HG03103 (cell line): ENCODE measurements at regions not wholly inside any gene's neighbourhood (a gene's known extent, or its start where the extent isn't known, plus 50 kb on each side); places are given as distances from the start of the nearest gene placed in this dataset.

Experiments used
- ATAC-seq: cut with Tn5 transposase; IDR thresholded peaks from one replicate; pipeline ENCODE4 v1.9.1; 2021; ENCODE audit warnings: low read depth; ENCODE audit not compliant: unreplicated experiment

DNA sequence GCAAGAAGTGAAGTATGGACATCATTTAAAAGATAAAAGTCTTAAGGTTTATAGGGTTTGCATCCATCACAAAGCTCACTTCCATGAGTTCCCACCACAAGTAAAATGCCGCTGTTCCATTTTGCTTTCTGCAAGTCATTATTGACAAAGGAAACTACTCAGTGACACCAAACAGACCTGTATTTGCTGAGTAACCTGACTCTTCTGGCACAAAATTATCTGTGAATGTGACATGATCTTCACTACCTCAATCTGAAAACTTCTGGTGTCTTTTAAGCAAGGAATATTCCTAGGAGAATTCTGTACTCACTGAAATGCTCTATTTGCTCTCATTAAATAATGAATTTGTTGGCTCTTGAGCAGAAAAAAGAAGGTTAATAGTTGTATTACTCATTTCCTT lies 1077.4 kb upstream of the ADGRL4 start:
- no peak for ATAC-seq

DNA sequence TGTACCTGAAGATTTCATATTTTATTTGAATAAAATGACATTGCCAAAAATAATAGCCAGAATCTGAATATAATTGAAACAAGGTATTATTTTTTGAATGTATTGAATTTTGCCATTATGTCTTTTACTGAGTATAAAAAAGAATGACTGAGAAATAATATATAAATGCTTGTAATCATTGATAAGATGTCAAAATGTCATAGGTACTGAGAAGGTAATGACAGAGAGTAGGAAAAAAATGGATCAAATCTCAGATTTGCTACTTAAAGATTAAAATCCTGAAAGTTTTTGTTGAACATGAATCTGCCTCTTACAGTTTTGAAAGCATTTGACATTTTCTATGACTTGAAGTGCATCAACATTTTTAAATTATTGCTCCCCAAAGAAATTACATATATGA lies 1069.9 kb upstream of the ADGRL4 start:
- ATAC-seq = no peak

DNA sequence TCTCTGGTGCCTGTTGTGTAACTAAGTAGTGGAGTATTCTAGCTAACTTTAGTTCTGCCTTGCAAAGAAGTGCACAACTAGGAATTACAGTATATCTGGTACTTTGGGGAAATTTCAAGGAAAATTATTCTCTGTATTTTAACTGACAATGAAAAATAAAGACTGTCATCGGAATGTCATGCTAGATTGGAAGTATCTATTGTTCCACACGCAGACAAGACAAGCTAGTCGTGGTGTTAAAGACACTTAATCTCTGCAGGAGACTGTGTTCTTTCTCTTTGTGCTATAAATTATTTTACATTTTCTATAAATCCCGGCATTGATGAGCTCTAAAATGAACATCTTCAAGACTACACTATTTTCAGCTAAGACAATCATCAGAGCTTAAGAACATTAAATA lies 1068.8 kb upstream of the ADGRL4 start:
- no peak for ATAC-seq

DNA sequence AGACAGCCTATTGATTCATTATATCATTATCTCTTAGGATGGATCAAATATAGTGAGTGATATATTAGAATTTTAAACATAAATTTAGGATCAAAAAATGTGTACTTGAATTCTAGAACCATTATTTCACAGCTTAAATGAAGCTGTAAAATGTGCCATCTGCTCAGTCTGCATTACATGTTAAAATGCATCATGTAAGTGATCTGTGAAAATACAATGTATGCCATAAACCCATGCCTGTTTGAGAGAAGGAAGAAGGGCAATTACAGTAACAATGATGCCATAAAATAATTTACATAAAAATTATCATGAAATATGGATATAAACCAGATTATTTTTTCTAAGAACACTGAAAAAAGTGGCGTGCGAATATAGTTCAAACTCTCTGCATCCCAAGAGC lies 1066.0 kb upstream of the ADGRL4 start:
- no peak for ATAC-seq

DNA sequence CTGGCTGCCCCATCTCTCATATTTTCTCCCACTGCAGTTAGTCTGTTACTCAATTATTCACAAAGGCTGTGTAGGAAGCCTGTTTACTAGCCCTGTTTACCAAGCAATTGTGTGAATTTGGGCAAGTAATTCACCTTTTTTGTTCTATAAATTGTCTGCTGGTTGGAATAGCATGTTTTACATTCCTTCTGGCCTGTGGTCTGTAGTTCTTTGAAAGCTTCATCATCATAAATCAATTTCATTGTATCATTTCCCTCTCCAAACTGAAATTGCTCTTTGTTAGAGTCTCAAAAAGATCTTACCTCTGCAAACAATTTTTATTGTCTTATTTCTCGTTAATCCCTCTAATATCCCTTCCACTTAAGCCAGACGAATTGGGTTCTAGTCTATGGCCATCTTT lies 1059.5 kb upstream of the ADGRL4 start:
- ATAC-seq = no peak

DNA sequence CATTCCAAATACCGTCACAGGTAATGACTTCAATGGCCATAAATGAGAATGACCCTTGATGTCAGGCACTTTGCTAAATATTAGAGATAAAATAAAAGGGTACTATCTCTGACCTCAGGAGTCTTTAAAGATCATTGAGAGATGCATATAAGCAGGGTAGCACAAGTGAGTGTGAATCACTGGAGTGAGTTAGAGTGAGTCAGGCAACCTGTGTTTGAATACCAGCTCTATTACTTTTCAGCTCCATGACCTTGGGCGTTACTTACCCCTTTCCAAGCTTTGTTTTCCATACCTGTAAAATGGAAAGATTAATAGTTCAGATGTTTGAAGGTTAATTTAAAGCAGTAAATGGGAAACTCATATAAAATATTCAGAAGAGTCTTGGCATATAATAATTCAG lies 1058.0 kb upstream of the ADGRL4 start:
- no peak for ATAC-seq

DNA sequence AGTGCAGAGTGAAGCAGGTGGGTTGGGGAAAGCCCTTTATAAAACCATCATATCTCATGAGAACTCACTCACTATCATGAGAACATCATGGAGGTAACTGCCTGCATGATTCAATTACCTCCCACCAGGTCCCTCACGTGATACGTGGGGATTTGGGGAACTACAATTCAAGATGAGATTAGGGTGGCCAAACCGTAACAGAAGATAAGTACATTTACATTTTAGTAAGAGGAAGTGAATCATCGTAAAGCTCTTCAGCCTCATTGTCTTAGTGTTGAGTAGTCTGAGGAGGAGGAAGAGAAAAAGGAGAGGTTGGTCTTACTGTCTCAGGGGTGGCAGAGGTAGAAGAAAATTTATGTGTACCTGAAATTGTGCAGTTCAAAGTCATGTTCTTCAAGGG lies 1053.4 kb upstream of the ADGRL4 start:
- no peak for ATAC-seq

DNA sequence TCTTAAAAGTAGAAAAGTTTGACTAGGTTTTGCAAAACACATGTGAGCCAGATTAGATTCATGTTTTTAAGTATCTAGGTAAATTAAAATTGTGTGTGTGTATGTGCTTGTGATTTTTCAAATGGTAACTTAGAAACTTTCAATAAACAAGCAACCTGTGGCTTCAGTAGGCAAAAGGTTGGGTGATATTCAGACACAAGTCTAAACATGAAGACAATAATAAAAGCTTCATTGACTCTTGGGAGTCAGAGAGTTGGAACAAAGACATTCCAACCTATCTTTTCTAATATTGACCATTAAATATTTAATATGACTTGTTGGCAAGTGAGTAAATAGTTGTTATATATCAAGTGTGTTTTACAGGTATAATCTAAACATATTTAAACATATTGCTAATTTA lies 1049.6 kb upstream of the ADGRL4 start:
- ATAC-seq = no peak

DNA sequence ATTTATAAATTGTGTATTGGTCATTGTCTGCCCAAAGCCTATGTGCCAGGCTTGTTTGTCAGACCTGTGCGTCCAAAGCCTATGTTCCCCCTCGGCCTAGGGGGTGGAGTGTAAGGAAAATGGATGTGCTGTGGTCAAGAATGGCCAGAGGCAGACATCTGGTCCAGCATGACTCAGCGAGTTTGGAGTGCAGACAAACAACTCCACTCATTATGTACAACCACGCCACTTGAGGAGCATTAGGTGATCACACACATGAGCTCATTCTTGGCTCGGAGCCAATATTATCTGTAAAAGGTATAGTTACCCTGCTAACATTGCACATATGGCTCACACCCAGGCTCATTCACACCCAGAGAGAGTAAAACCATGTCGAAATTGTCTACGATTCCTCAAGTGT lies 1047.6 kb upstream of the ADGRL4 start:
- ATAC-seq = no peak

DNA sequence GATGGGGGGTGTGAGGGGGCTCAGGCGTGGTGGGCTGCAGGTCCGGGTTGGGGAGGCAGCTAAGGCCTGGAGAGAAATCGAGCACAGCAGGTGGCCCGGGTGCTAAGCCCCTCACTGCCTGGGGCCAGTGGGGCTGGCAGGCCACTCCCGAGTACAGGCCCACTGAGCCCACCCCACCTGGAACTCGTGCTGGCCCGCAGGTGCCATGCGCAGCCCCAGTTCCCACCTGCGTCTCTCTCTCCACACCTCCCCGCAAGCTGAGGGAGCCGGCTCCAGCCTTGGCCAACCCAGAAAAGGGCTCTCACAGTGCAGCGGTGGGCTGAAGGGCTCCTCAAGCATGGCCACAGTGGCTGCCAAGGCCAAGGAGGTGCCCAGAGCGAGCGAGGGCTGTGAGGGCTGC lies 1047.1 kb upstream of the ADGRL4 start:
- ATAC-seq = no peak

DNA sequence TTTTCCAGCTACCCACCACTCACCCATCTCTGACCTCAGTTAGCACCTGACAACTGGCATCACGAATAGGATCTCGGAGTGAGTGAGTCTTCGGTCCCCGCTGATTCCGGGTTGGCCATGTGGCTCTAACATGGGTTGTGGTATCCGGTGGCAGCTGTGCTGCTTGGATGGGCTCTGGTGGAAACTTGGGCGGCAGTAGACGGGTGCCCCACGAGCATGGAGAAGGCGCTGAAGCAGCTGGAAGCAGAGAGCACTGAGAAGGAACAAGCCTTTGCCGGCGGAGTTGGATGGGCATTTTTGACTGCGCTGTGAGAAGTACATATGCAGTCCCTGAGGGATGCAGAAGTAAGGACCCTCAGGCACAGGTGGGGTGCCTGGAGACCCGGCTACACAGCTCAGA lies 1044.0 kb upstream of the ADGRL4 start:
- no peak for ATAC-seq

DNA sequence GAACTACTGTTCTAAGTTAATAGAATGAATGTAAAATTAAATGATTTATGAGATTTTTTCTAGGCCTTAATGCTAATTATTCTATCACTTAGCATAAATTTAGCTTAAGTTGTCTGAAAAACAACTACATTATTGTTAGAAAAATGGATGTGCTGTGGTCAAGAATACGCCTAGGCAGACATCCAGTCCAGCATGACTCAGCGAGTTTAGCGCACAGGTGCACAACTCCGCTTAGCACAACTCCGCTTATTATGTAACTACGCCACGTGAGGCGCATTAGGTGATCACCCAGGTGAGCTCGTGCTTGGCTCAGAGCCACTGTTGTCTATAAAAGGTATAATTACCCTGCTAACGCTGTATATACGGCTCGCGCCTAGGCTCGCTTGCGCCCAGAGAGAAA lies 1043.6 kb upstream of the ADGRL4 start:
- no peak for ATAC-seq

DNA sequence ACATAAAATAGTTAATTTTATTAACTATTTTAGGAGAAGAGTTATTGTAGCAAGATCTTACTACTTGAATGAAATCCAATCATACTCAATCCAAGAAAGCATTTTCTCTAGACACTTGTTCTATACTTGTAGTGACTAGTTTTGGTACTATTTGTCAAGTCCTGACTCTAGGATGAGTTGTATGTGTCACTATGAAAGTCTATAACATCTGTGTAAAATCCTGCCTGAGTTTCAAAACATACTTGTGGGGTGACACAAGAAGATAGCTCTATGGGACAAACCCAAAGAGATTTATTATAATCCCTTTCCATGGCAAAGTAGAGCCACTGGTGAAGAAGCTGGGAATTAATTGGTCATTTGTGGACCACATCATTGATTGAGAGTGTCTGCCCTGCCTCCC lies 1042.2 kb upstream of the ADGRL4 start:
- ATAC-seq = no peak

DNA sequence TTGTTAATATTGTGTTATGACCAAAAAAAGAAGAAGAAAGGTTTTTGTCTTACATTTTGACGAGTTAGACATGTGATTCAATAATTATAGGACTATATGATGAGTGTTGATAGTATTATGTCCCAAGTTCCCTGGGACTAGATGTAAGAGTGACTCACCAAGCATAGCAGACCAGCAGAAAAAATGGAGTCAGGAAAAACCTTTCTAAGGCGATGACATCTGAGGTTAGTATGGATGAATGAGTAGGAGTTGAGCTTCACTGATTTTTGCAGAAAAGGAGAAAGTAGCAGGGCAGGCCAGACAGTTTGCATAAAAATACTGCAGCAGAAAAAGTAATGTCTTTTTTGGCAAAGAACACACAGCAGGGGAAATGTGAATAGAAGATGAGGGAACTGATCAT lies 1041.3 kb upstream of the ADGRL4 start:
- ATAC-seq = no peak

DNA sequence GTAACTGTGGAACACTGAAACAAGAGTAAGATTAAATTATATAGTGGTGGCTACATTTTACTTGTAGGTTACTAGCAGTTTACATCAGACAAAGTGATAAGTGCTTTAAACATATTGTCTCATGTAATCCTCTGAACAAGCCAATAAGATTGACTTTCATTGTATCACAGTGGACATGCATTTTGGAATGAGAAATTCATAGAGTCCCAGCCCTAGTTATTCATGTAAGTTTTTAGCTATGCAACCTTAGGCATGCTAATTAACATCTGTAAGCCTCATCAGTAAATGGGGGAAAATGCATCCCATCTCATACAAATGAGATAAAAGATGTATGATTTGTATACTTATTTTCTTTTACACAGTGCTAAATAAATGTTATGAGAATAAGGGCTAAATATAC lies 1038.1 kb upstream of the ADGRL4 start:
- no peak for ATAC-seq

DNA sequence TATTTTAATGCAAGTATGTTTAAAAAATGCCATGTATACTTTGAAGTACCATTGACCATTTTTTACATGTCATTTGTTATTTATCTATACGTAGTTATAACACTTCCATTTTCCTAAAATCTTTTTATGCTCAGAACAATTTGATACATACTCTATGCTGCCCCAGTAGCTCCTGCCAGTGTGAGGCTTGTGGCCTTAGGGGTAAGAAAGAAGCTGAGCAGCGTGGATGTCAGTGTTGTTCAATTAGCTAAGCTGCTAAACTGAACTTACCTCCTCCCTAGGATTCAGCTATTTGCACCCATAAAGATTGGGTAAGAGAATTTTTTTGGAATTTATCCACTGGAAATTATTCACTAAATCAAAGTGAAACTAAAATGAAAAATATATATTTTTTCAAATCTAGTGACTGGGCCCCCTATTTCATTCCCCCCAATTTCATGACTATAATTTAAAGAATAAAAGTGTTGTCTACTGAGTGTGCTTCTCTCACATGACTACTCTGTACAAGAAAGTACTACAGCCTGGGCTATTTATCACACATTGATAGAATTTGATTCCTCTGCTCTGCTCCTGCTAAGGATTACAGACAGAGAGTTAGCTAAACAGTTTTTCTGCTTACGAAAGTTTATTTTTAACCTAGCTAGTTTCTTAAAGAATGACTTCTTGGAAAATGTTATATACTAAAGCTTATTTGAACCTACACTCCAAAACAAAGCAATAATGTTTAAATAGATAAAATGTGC lies 1030.3 kb upstream of the ADGRL4 start:
- ATAC-seq = no peak

DNA sequence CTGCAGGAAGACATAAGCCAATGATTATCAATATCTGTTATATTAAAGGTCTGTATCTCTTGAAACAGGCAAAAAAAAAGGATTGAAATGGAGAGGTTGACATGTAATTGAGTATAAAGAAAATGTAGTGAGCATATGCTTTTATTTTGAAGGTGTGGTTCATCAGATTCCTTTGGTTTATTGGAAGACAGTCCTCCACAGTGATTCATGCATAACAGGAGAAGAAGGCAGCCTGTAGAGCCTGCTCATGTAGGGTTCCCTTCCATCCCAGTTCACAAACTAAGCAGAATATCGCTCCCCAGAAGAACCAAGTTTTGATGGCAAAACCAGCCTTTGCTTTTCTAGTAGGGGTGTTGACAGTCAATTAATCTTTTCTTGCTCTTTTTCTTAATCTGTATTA lies 1016.8 kb upstream of the ADGRL4 start:
- no peak for ATAC-seq

DNA sequence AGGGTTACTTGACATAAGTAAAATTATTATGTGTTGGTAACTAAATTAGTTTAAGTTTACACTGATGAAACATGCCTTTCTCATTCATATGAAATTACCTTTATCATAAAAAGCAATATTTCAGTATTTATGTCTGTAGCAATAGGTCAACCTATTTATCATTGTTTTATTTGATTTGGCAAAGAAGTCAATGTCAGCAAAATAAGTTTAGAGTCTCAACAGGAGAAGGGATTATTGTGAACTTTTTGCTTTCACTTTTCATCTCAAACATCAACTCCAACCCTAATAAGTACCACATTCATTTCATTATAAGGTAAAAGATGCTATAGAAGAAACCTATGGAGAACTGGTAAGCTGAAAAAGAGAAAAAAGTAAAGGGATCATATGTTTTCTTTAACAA lies 1015.4 kb upstream of the ADGRL4 start:
- no peak for ATAC-seq

DNA sequence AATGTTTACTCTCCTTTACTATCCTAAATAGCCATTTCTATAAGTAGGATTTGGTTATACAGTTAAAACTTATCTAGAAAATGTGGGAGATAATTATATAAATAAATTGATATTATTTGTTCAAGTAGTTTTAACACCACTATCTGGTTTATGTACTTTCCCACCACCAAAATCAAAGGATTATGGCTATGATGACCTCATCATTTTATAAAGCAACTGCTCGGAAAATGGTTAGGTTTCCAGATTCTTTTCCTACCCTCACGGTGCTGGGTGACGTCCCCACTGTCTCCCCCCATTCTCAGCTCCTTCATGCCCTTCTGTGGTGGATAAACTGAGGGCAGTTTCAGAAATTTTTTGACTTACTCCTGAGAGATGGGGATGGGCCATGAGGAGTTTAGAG lies 1011.8 kb upstream of the ADGRL4 start:
- ATAC-seq = no peak

DNA sequence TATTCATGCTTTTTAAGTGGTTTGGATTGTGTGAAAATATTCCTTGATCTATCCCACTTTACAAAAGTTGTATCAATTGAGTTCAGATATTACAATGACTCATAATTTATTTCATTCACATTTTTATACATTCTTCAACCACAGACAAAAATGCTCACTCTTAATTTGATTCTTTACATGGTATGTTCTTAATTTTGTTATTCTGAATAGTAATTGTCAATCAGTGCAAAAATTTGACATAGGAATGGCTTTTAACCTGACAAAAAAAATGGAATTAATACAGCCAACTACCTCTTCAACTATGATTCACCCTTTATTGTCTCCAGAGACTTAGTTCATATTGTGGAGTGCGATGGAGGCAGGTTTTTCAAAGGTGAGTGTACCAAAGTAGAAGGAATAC lies 1002.4 kb upstream of the ADGRL4 start:
- ATAC-seq = no peak

DNA sequence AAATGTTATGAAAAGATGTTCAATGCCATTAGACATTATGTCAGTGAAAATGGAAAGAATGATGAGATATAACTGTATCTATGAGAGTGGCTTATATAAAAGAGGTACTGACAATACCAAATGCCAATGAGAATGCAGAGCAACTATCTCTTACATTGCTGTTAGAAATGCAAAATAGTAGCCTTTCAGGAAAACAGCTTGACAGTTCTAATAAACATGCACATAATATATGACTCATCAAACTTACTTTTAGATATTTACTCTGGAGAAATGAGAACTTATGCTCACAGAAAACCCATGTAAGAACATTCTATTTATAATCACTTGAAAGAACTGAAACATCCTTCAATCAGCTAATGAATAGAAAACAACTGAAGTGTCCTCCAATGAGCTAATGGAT lies 996.7 kb upstream of the ADGRL4 start:
- no peak for ATAC-seq

DNA sequence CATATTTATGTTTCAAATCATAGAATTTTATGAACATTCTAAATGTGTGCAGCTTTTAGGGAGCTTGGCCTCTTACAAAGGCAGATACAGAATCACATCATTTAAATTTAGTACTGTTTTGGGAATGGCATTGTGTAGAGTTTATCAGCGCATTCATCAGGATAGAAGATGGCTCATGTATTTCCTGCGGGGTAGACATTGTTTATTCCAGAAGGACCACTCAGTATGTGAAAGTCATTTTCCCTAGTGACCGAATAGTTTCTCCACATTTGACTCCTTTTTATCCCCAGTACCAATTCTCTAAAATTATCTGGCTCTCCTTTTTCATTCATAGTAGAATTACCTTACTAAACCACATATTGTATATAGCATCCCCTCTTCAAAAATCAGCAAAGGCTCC lies 981.9 kb upstream of the ADGRL4 start:
- no peak for ATAC-seq

DNA sequence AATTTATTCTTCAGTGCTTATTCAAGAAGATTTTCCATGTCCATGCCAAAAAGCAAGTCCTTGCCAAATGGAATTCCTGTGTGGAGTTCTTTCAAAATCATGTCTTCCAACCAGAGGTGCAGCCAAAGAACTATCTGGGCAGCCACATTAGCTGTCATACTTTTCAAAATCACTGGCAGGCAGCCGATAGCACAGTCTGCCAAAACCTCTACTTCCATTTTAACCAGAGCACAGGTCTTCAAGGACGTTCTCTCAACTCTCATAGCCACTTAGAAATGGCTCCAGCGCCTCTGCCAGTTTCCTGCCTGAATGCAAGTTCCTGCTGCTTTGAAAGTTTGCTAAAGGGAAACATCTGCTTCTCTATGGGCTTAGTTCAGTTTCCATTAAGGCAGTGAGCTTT lies 975.7 kb upstream of the ADGRL4 start:
- no peak for ATAC-seq
